ENCODE measurements at regions not wholly inside any gene's neighbourhood (a gene's known extent, or its start where the extent isn't known, plus 50 kb on each side); places are given as distances from the start of the nearest gene placed in this dataset.

DNA sequence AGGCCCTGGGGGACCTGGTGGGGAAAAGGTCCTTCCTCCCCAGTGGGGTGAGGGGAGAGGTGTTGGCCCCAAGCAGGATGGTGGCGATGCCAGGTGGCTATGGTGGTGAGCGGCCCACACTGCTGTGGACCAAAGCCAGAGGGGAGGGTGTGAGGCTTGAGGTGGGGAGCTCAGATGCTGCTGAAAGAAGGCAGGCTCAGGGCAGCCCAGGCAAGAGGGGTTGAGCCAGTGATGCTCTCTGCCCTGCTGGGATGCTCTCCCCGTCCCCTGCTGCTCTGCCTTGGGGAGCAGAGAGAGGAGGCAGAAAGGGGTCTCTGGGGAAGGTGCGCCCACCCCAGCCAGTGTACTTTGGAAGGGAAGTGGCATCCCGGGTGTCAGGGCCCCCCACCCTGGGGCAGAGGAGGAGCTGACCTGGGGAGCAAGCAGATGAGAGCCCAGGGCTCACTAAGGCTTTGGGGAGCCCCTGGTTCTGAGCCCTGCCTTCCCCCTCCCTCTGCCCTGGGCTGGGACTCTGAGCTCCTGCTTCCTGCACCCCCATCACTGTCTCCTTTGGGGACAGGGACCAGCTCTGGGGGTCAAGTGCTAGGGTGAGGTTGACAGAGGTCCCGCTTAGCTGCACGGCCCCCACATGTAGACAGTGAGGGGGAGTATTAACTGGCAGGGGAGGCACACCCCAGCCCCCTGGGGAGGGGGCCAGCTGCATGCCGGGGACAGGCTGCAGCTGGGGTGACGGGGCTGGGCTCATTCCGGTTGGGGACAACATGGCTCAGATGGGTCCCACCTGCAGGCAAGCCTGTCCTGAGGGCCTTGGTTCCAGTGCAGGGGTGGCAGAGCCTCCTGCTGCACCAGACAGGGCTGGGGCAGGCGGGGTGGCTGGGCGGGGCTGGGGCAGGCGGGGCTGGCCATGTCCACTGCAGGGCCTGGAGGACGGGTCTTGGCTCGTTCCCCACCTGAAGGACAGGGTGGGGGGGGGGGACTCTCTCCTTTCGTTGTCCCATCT is 124.4 kb downstream of the KIF26A start:
- DNase-seq (ENCODE audit: extremely low spot score): no peak
- TF ChIP-seq, protein P1, sequence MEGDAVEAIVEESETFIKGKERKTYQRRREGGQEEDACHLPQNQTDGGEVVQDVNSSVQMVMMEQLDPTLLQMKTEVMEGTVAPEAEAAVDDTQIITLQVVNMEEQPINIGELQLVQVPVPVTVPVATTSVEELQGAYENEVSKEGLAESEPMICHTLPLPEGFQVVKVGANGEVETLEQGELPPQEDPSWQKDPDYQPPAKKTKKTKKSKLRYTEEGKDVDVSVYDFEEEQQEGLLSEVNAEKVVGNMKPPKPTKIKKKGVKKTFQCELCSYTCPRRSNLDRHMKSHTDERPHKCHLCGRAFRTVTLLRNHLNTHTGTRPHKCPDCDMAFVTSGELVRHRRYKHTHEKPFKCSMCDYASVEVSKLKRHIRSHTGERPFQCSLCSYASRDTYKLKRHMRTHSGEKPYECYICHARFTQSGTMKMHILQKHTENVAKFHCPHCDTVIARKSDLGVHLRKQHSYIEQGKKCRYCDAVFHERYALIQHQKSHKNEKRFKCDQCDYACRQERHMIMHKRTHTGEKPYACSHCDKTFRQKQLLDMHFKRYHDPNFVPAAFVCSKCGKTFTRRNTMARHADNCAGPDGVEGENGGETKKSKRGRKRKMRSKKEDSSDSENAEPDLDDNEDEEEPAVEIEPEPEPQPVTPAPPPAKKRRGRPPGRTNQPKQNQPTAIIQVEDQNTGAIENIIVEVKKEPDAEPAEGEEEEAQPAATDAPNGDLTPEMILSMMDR (IDR thresholded peaks at IDR 0.05; ENCODE audit: control extremely low read depth, extremely low read depth, low read depth, missing control alignments): no peak
- POLR2A ChIA-PET: no interaction called here
- CTCF ChIA-PET: interaction anchor here (0.9 to 2.0 kb wide), 2 partner anchors 10 to 12 kb away, joined by 3 to 6 read pairs; no protein-coding TSS in a partner anchor

DNA sequence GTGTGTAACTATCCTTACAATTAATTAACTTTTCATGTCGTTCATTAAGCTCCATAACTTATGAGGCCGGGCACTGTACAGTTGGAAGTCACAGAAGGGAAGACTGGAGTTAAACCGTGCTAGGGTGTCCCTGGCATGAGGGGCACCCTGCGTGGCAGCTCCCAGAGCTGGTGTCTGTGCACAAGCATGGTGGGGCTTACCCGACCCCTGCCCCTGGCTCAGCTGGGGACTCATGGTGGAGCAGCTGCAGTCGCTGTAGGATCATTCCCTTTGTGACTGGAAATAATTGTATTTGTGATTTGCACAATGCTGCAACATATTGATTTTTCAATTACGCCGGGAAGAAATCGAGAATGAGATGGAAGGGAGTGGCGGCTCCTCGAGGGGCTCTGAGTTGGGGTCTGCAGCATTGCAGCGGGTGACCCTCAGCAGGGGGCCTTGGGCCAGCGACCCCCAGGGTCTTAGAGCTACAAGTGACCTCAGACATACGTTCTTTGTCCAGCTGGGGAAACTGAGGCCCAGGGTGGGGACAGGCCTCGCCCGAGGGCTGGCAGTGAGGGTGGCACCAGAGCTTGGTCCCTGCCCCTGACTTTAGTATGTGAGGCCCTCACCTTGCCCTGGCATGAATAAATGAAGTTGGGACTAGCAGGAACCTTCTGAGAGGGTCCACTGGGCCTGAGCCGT is 125.4 kb downstream of the KIF26A start:
- CTCF ChIA-PET: interaction anchor here (2.0 kb wide), 1 partner anchor 11 kb away, joined by 6 read pairs; no protein-coding TSS in a partner anchor
- POLR2A ChIA-PET: interaction anchor here (0.6 kb wide), 1 partner anchor 817 kb away, joined by 5 read pairs; no protein-coding TSS in a partner anchor
- TF ChIP-seq, protein P1 (IDR thresholded peaks at IDR 0.05; ENCODE audit: control extremely low read depth, extremely low read depth, low read depth, missing control alignments): no peak
- no peak for DNase-seq (ENCODE audit: extremely low spot score)

- ChIA-PET CTCF (interaction anchor here (2.0 kb wide), 1 partner anchor 10 kb away, joined by 6 read pairs; no protein-coding TSS in a partner anchor), POLR2A (no interaction called here)
- no peak for DNase-seq (ENCODE audit: extremely low spot score)
- TF ChIP-seq, protein P1 (IDR thresholded peaks at IDR 0.05; ENCODE audit: control extremely low read depth, extremely low read depth, low read depth, missing control alignments): no peak
Observed at GRCh38 chr14:104264495-104265265, 126.3 kb downstream of the KIF26A start.

- DNase-seq (ENCODE audit: extremely low spot score): no peak
- ChIA-PET POLR2A (no interaction called here), CTCF (no interaction called here)
- TF ChIP-seq, protein P1 (IDR thresholded peaks at IDR 0.05; ENCODE audit: control extremely low read depth, extremely low read depth, low read depth, missing control alignments): no peak
Observed at GRCh38 chr14:104265918-104266630, 127.7 kb downstream of the KIF26A start.

DNA sequence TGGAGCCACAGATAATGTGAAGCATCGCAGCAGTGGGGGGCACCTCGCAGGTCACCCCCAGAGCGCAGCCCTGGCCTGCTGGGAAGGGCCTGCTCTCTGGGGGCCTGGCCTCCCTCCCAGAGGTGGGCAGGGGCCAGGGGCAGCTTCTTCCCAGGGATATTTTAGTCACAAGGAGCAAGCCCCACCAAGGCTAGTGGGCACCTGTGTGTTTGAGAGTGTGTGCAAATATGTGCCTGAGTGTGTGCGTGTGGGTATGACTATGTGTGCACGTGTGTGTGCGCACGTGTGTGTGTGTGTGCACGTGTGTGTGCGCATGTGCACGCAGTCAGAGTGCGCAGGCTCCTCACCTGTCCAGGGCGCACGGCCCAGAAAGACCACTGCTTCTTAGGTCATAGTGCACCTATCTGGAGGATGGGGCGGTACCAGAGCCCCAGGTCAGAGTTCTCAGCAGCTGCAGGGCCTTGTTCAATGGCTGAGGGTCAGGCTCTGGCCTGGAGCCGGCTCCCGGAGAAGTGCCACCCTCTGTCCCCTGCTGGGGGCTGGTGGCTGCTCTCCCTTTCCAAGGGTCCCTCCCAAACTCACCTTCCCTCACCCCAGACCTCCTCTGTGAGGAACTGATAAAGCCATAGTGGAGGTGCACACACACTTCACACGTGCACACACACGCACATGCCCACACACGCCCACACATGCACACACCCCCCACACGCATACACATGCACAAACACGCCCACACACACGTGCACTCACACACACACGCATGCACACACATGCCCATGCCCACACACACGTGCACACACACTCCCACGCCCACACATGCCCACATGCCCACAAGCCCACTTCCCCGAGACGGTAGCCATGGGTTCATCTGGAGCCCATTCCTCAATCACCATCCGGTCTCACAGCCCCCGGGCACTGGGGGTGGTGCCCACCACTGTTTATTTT is 128.5 kb downstream of the KIF26A start:
- POLR2A ChIA-PET: no interaction called here
- DNase-seq (ENCODE audit: extremely low spot score): no peak
- CTCF ChIA-PET: no interaction called here
- TF ChIP-seq, protein P1 (IDR thresholded peaks at IDR 0.05; ENCODE audit: control extremely low read depth, extremely low read depth, low read depth, missing control alignments): no peak
